Right hindlimb (tissue), 1 donor: ENCODE measurements at regions not wholly inside any gene's neighbourhood (a gene's known extent, or its start where the extent isn't known, plus 50 kb on each side); places are given as distances from the start of the nearest gene placed in this dataset.

ENCODE experiments used
- DNase-seq: peaks from one replicate; pipeline ENCODE4 v3.0.0-alpha.2; 2018

DNA sequence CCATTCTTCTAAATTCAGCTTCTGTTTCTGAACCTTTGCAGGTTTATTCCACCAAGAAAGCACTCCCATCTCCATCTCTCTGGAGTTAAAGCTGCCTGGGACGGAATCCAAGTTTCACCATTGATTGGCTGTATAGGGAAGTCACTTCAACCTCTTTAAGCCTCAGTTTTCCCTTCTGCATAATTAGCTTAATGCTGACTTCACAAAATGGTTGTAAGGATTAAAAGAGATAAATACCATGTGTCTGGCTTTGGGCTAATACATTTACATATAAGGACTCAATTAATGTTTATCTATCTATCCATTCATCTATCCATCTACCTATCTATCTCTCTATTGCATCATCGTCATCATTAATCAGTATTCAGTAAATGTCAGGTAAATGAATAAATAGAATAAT is 629.6 kb upstream of the MGMT start:
- no peak for DNase-seq

DNA sequence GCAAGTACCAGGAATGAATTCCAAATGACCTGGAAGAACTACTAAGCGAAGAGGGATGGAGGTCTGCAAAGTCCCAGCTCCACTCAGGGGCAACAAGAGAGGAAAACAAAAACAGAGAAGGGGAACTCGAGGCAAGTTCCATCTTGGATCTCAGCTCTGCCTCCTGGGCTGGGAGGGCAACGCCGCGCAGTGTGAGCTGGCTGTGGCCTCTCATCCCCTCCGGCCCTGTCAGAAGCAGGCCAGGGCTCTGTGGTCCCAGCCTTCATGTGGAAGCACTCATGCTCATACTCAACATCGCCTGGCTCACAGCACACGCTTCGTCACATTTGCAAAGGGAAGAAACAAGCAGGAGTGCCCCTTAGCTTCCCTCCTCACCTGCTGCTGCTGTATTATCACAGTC is 627.9 kb upstream of the MGMT start:
- DNase-seq: no peak

DNA sequence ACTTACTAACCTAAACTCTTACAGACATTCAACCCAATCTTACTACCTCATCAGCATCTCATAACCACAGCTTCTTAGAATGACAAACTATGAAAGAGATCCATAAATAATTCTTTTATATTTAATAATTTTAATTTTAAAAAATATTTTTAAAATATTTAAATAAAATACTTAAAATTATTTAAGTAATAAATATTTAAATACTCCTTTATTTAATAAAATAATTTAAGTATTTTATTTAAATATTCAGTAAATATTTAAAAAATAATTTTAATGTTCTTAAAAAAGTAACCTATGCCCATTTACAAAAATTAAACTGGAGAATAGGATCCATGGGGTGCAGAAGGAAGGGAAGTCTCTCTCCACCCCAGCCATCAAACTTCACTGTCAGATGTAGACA is 627.3 kb upstream of the MGMT start:
- DNase-seq: no peak

DNA sequence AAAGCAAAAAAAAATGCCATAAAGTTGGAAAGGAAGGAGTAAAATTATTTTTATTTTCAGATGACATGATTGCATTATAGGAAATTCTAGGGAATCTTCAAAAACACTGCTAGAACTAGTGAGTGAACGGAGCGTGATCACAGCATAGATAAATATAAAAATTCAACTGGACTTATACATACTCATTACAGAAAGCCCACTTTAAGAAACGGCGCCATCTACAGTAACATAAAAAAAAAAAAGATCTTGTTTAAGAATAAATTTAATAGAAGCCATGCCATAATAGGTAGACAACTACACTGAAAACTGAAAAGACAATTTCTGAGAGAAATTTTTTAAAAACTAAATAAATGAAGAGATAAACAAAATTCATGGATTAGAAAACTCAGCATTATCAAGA is 623.1 kb upstream of the MGMT start:
- DNase-seq: no peak

DNA sequence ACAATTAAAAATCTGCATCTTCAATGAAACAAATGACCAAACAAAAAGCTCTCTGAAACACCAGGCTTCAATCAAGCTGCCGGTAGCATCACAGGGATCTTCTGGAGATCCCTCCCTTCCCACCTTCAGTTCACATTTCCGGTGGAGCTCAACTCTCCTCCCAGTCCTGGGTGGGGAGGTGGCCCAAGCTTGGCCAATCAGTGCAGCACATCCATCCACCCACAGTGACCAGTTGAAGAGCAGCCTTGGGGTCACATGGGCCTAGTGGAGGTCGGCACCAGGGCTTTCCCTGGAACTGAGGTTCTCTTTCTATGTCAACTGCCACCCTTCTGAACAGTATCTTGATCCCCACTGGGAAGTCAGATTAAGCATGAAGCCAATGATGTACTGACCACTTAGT is 620.1 kb upstream of the MGMT start:
- no peak for DNase-seq

DNA sequence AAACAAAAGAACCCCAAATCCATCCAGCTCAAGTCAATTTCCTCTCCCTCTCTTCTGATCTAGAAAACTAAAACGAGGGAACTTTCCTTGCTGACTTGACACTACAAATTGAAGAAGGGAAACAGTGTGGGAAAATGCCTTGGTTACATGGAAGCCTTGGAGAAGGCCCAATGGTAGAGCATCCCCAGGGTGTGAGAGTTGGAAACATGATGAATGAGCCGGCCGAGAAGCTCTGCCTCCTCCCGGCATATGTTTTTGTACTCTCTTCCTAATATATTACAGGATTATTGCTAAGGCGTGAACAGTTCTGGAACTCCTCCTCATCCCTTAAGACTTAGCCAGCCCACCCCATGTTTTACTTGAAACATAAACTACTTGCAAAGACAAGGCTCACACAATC is 618.2 kb upstream of the MGMT start:
- DNase-seq: peak; percentile 90

DNA sequence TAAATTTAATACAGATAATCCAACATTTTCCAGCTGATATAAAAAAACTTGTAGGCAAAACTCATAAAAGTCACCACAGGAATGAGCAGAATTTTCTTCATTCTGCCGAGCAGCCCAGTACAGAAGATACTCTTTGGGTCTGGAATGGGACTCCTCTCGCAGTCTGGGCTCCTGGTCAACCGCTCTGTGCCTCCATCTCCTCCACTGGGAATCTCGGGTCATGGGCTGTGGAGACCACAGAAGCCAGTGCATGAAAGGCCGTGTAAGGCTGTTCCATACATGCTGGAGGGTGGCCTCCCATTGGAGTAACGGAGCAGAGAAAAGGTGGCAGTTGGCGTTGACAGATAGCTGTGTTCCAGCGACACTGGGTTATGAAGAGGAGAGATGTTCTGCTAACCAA is 616.4 kb upstream of the MGMT start:
- DNase-seq: no peak

DNA sequence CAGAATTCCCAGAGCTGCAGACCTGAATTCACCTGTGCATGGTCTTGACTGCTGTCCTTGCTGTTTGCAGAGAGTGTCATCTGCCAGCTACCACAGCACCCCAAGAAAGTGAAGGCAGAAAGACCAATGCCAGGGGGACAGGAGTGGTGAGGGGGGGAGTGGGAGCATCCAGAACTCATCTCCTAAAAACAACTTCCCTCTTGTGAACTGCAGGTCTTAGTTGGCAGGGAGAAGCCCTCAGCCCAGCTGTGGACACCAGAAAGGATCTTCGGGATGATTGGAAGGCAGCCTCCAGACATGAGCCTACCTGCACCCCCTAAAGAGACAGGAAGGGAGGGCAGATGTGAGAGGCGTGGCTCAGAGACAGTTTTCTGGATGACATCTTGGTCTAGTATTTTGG is 615.8 kb upstream of the MGMT start:
- no peak for DNase-seq

DNA sequence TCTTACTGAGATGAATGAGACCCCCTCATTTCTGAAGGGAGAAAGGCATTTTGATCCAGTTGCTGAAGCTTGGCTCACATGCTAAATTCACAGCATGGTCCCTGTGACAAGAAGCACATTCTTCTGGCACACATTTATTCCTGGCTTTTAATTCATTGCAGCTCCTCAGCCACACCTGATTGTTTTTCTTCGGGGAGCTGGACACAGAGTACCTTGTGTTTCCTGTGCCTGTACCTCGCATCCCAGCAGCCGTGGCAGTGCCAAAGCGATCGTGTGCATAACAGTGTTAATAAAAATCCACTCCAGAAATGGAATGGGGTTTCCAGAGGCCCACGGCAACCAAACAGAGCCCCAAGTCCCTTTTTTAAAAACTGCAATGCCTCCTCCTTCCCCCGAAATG is 615.3 kb upstream of the MGMT start:
- no peak for DNase-seq

DNA sequence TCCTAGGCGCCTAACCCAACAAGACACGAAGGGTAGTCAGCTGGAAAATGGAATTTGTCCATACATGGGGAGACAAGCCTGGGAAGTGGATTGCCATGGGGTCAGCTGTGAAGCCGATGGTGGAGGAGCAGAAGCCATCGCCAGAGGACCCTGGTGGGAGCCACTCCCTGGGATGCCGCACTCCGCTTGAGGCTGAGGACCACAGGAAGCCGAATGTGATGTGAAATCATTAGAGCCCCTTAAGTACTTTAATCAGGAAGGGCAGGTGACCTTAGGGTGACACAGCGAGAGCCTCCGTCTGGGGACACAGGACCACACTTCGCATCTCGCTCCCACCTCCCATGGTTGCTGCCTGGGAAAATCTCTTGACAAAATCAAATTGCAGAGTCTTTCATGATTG is 614.6 kb upstream of the MGMT start:
- no peak for DNase-seq

DNA sequence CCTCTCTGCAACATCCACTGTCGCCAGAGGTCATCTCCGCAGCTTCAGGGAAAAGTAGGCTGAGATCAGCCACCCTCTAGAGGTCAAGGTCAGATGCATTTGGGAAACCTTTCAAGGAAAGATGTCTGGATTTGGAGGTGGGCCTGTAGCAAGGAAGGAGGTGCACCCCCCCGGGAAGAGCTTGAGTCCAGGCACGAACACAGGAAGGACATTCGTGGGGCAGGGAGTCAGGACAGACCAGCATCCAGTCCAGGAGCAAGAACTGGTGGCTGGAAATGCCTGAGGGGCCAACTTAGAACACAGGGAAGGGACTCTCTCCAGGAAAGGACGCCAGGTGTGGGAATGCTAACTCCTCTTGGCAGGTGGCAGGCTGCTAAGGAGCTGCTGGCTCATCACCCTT is 614.1 kb upstream of the MGMT start:
- DNase-seq: no peak

DNA sequence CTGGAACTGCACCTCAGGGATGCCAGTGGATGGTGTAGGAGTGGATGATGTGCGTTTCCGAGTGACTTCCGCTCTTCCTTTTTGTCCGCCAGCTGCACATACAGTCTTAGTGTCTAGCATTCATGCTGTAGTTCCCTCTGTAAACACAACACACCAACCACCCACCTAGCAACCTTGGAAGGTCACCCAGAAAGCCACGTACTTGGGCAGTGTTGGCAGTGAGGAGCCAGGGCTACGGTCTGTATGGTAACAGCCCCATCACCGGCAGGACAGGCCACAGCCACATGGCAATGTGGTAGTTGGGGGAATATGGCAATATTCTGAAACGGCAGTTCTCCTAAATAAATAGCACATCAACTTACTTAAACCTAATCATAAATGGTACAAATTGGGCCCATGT is 613.5 kb upstream of the MGMT start:
- DNase-seq: no peak

DNA sequence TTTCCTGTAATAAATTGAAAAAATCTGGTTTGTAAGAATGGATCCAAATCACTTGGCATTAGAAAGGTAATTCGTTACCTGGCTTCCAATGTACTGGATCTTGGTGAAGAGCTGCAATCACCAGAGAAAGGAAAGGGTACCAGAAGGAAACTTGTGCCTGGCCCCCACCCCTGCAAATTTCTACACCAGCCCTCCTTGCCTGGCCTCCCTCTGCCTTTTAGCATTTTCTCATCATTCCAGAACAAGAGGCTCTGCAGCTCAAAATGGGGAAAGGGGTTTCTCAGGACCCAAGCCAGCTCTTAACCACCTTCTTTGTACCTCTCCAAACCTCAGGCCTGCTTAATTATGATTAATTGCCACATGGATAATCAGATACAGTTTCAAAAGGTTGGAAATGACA is 612.8 kb upstream of the MGMT start:
- no peak for DNase-seq

DNA sequence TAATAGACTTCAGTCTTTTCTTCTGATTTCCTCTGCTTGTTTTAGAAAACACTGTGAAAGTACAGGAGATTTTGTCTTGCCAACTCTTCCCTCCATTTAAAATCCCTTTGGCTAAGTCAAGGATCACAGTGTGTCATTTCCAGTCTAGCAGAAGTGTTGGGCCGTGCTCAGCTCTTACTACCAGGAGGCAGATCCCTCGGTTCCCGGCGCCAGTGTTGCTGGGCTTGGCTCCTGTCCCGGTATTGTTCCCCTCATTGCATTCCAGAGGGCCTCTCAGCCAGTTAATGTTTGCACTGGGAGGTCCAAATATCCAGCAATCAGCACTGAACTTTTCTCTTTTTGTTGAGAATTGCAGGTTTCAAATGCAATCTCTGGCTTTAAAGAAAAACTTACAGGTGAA is 612.1 kb upstream of the MGMT start:
- DNase-seq: peak; percentile 95

DNA sequence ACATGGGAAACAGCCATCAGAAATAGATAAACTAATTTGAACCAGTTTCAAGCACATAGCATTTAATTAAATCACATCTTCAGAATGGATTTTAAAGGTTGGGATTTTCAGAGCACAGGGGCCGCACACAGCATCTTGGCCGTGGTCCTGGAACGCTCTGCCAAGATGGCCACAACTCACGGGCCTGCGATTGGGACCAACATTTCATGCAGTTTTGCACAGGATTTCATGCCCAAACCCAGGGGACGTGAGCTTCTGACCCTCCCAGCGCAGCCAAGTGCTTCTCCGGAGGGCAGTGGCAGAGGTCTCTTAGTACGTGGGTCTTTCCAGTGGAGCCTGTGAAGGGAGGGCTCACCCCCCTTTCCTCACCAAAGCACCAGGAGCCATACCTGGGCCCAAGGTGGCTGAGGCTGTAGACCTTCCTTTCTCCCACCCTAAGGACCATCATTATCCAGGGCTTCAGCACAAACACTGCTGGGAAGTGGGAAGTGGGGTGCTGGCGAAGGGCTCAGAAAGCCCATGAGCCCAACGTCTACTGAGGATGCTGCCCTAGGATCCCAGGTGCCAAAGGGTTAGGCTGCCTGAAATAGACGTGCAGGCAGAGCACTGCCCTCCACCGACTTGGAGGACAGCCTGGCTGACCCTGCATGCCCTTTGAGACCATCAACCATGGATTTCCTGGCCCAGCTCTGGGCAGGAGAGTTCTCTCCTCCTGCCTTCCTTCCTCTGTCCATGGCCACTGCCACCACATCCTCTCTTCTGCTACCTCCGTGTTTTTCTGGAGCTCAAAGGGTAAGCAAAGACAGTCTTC is 611.2 kb upstream of the MGMT start:
- DNase-seq: peak; percentile 17

DNA sequence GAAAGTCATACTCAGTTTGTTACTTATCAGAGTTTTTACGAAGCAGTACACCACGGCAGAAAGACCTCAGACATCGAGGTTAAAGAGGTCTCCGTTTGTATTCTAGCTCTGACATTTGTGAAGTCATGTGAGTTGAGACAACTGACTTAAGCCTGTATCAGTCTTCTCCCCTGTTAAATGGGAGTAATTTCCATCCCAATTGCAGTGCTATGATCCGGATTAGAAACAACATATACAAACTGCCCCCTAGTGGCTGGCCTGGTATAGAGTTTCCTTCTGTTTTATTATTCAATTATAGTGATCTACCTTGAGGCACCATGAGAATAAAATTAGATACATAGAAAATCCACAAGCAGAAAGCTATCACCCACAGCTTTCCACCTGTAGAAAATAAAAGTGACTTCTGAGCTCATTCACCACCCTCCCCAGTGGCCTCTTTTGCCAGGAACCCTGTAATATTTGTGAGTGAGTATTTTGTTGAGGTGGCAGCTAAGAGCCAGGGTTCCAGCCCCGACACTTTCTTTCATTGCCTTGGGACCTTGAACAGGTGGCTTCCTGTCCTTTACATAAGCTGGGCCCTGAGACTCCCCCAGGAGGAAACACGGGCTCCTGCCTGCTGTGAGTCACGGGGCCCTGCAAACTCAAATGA is 607.2 kb upstream of the MGMT start:
- DNase-seq: peak; percentile 15

DNA sequence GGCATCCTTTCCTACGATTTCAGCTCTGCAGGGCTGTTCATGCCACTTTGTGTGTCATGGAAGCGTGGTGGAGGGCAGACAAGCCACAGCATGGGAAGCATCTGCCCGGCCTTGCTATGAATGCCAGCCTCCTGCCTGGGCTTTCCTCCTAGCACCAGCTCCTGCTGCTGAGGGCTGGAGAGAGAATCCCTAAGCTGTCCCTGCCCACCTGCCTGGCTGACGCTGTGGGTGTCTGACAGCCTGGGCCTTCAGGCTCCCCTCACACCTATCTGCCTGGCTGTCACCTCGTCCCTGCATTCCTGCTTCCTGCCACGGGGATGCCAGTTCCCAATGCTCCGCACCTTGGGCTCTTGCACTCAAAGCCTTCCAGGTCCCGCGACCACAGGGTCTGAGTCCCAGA is 606.5 kb upstream of the MGMT start:
- peak; percentile 4 for DNase-seq

DNA sequence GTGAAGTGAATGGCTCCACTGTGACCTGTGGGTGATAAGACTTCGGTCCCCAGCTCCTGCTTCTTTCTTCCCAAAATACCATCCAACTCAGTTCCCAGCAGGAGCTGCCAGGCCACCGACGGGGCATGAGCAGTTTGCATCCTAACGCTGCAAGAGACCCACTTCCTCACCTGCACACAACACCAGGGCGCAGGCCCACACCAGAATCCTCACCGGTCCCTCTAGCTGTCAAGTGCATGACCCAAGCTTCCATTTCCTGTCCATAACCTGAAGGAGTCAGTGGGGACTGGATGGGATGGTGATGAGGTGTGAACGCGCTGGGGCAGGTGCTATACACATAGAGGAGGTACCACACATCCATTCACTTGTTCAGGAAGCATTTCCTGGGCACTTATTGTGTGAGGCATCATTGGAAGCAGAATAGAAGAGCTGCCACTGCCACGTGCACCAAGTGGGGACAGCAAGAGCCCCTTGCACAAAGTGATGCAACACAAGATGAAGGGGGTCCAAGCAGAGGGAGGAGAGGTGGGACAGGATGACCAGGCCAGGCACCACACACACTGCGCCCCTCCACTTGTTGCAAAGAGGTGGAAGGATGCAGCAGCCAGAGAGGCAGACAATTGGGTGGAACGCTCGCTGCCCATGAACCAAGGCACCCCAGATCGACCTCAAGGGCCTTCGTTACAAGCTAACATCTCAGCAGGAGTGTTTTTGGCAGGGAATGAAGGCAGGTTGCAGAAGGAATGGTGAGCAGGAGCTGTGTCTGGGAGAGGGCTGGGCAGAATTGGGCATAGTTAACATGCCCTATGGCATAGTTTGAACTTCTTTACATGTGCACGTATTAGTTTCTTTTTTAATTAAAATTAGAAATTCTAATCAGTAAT is 605.8 kb upstream of the MGMT start:
- DNase-seq: peak; percentile 3

DNA sequence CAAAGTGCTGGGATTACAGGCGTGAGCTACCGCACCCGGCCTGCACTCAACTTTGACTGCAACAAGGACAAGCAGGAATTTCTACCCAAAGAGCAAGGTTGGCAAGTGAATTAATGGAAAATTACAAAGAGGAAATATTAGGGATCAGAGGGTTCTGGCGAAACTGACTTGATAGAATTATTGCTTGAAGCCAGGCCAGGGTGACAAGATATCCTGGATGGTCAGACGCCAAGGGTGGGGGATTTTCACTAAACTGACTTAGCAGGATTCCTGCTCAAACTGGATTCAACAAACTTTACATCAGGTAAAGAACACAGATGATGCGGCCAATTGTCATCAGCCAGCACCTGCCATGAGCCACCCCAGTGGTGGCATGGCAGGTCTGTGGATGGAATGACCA is 603.6 kb upstream of the MGMT start:
- no peak for DNase-seq

DNA sequence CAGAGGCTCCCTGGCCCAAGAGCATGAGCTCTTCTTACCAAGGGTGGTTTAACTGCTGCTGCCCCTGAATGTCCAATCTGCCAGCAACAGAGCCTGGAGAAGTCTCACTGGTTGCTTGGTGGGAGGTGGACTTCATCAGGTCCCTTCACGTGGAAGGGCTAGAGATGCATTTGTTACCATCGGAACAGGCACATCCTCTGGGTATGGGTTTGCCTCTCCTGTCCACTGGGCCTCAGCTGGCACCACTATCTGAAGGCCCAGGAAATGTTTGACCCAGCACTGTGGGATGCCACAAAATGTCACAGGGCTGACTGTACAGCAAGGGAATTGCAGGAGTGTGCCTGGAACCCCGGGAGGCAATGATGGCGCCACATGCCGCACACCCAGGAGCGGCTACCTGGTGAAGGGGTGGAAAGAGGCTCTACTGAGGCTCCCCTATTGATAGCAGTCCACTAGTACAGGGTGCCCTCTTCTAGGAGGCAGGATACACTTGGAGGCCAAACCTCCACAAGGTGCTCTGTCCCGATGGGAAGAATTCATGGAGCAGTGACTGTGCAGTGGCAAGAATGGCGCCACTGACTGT is 603.1 kb upstream of the MGMT start:
- DNase-seq: no peak

DNA sequence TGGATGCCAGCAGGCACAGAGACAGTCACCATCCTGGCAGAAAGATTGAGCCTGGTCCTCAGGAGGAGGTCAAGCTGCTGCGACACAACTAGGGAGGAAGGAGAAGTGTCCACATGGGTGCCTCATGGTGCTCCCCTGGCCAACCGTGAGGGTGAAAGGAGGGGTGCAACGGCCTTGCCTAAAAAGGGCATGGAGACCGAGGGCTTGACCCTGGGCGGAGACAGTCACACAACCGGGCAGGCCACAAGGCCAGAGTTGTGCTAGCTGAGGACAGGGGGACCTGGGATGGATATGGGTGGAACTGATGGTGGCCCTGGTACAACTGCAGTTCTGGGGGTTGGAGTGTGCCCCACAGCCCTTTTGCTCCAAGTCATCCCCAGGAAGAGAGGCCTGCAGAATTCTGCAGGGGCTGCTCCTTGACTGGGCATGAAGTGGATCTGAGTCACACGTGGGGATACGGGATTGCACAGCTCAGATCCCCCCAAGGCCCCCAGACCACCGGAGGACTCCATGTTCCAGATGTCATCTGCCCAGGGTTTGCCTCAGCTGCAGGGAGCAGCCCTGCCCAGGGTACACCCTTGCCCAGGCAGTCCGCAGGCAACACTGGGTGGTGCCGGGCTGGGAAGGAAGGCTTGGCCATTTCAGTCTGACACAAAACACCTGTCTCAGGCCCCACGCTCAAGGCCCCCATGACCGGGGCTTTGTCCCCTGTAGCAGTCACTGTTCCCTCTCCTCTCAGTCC is 602.3 kb upstream of the MGMT start:
- DNase-seq: peak; percentile 18

DNA sequence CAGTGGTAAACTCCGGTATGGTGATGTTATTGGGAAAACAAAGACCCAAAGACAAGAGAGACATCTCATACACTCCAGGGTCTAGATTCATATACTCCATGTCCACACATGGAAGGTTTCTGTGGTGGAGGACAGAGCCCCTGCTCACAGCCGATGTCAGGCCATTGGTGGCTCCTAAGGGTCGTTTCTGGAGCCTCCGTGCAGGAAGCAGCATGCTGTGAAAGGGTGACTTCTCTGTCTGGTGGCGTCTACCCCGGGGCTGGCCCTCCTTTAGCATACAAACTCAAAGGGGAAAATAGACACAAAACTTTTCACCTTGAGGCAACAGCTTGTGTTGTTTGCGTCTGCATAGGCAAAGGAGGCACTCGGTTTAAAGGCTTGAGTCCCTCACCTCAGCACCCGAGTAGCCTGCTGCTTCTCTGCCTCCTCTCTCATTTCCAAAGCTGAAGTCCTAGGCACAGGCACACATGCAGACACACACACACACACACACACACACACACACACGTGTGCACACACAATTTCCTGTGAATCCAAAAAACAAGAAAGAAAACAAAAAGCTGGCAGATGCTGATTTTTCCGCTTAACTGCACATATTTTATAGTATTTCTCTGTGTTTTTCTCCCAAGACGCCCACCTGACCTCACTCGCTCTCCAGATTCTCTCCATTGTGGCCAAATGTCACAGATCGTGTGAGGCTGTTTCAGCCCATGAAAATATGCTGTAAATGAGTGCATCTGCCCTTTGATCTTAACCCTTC is 601.4 kb upstream of the MGMT start:
- DNase-seq: peak; percentile 77
